Astrocyte (in vitro differentiated cells and primary cell): ENCODE measurements at regions not wholly inside any gene's neighbourhood (a gene's known extent, or its start where the extent isn't known, plus 50 kb on each side); places are given as distances from the start of the nearest gene placed in this dataset.

Experiments
- DNase-seq: peaks from one replicate; pipeline ENCODE4 v3.0.0-alpha.2; 2010; ENCODE audit warnings: low read depth
- FAIRE-seq: peaks from 2 replicates; lab custom pipeline; 2011; peaks lifted over from hg19 to GRCh38; lab: Jason Lieb, UNC
- H2AFZ ChIP-seq: 2 replicates; pipeline ENCODE4 v1.6.0; 2012; ENCODE audit warnings: low read depth, low read length, inconsistent platforms
- H3K27ac ChIP-seq: 2 replicates; pipeline ENCODE4 v1.5.1; 2011; ENCODE audit warnings: low read depth, low read length, inconsistent platforms
- H3K27me3 ChIP-seq: 2 replicates; pipeline ENCODE4 v1.6.0; 2011; ENCODE audit warnings: low read length, inconsistent platforms; ENCODE audit not compliant: insufficient read depth
- H3K36me3 ChIP-seq: 2 replicates; pipeline ENCODE4 v1.5.1; 2011; ENCODE audit warnings: low read length, inconsistent platforms; ENCODE audit not compliant: insufficient read depth
- H3K4me1 ChIP-seq: 2 replicates; pipeline ENCODE4 v1.5.1; 2011; ENCODE audit warnings: low read length, inconsistent platforms; ENCODE audit not compliant: insufficient read depth
- H3K4me2 ChIP-seq: 2 replicates; pipeline ENCODE4 v1.6.0; 2012; ENCODE audit warnings: low read length, inconsistent platforms
- H3K4me3 ChIP-seq: 2 replicates; pipeline ENCODE4 v1.5.1; 2011; ENCODE audit warnings: low read depth, mild to moderate bottlenecking, low read length, inconsistent platforms; ENCODE audit not compliant: insufficient read depth
- H3K79me2 ChIP-seq: 2 replicates; pipeline ENCODE4 v1.6.0; 2012; ENCODE audit warnings: mild to moderate bottlenecking, low read length, inconsistent platforms; ENCODE audit not compliant: insufficient read depth
- H3K9ac ChIP-seq: 2 replicates; pipeline ENCODE4 v1.6.0; 2012; ENCODE audit warnings: mild to moderate bottlenecking, low read length, inconsistent platforms
- H3K9me3 ChIP-seq: 2 replicates; pipeline ENCODE4 v1.5.1; 2012; ENCODE audit warnings: low read depth, mild to moderate bottlenecking, low read length, inconsistent platforms; ENCODE audit not compliant: insufficient read depth
- H4K20me1 ChIP-seq: 2 replicates; pipeline ENCODE4 v1.6.0; 2012; ENCODE audit warnings: low read length, inconsistent platforms; ENCODE audit not compliant: insufficient read depth
- H3K27ac Mint-ChIP-seq: one replicate; pipeline ENCODE4 v1.8.0; 2021; ENCODE audit warnings: mild to moderate bottlenecking, mixed read lengths; ENCODE audit not compliant: unreplicated experiment
- H3K27me3 Mint-ChIP-seq: one replicate; pipeline ENCODE4 v1.8.0; 2021; ENCODE audit warnings: low read depth, mixed read lengths; ENCODE audit not compliant: unreplicated experiment
- H3K36me3 Mint-ChIP-seq: one replicate; pipeline ENCODE4 v1.8.0; 2021; ENCODE audit warnings: low read depth, mixed read lengths; ENCODE audit not compliant: unreplicated experiment
- H3K4me1 Mint-ChIP-seq: one replicate; pipeline ENCODE4 v1.8.0; 2021; ENCODE audit warnings: low read depth, mixed read lengths; ENCODE audit not compliant: unreplicated experiment
- H3K4me3 Mint-ChIP-seq: one replicate; pipeline ENCODE4 v1.8.0; 2021; ENCODE audit warnings: mild to moderate bottlenecking, moderate library complexity, mixed read lengths; ENCODE audit not compliant: unreplicated experiment
- H3K9me3 Mint-ChIP-seq: one replicate; pipeline ENCODE4 v1.8.0; 2021; ENCODE audit warnings: mild to moderate bottlenecking, mixed read lengths; ENCODE audit not compliant: unreplicated experiment
- CTCF ChIP-seq: IDR thresholded peaks from 2 replicates; pipeline ENCODE4 v1.5.1; 2011; ENCODE audit warnings: low read depth, mild to moderate bottlenecking, inconsistent platforms, low read length, moderate library complexity; ENCODE audit not compliant: insufficient read depth
- EZH2 ChIP-seq: IDR thresholded peaks from 2 replicates; pipeline ENCODE4 v1.6.1; 2012; ENCODE audit warnings: mild to moderate bottlenecking, low read length, inconsistent platforms; ENCODE audit not compliant: insufficient read depth

- H3K27me3 Mint-ChIP-seq: peaks cover 24% of the 10 kb centered on the region
- H2AFZ ChIP-seq: no peak overlapping the region
These were observed 215.5 kb downstream of the RRAGC start for GRCh38 chr1:38644092-38644491.

GRCh38 chr1:38641661-38642060 is 217.9 kb downstream of the RRAGC start:
- H3K27ac Mint-ChIP-seq: no peak overlapping the region
- Histone ChIP-seq H2AFZ (no peak overlapping the region), H3K9me3 (peaks cover 2% of the 10 kb centered on the region), H3K36me3 (no peaks in the 10 kb centered on the region), H3K79me2 (no peaks in the 10 kb centered on the region), H3K4me1 (no peaks in the 10 kb centered on the region), H3K4me3 (no peak overlapping the region), H3K4me2 (no peak overlapping the region), H3K9ac (no peak overlapping the region), H4K20me1 (no peaks in the 10 kb centered on the region), H3K27ac (no peak overlapping the region), H3K27me3 (no peaks in the 10 kb centered on the region)
- H3K27me3 Mint-ChIP-seq: peaks cover 24% of the 10 kb centered on the region
- H3K9me3 Mint-ChIP-seq: peaks cover 4% of the 10 kb centered on the region
- FAIRE-seq: no peak
- TF ChIP-seq EZH2 (no peak), CTCF (no peak)
- H3K4me3 Mint-ChIP-seq: no peak overlapping the region
- no peaks in the 10 kb centered on the region for H3K4me1 Mint-ChIP-seq
- DNase-seq: no peak
- no peaks in the 10 kb centered on the region for H3K36me3 Mint-ChIP-seq

More at GRCh38 chr1:38644092-38644491, 215.5 kb downstream of the RRAGC start:
- no peak overlapping the region for H3K9ac ChIP-seq
- Mint-ChIP-seq H3K27ac (no peak overlapping the region), H3K4me3 (no peak overlapping the region), H3K9me3 (peaks cover 4% of the 10 kb centered on the region), H3K36me3 (no peaks in the 10 kb centered on the region), H3K4me1 (no peaks in the 10 kb centered on the region)
- peaks cover 2% of the 10 kb centered on the region for H3K9me3 ChIP-seq
- FAIRE-seq (no peak), DNase-seq (no peak)
- H3K4me3 ChIP-seq: no peak overlapping the region
- H3K4me2 ChIP-seq: no peak overlapping the region
- no peaks in the 10 kb centered on the region for H3K36me3 ChIP-seq
- H3K27me3 ChIP-seq: peaks cover 3% of the 10 kb centered on the region
- no peaks in the 10 kb centered on the region for H3K4me1 ChIP-seq
- no peaks in the 10 kb centered on the region for H4K20me1 ChIP-seq
- no peak overlapping the region for H3K27ac ChIP-seq
- TF ChIP-seq CTCF (no peak), EZH2 (no peak)
- no peaks in the 10 kb centered on the region for H3K79me2 ChIP-seq

DNA sequence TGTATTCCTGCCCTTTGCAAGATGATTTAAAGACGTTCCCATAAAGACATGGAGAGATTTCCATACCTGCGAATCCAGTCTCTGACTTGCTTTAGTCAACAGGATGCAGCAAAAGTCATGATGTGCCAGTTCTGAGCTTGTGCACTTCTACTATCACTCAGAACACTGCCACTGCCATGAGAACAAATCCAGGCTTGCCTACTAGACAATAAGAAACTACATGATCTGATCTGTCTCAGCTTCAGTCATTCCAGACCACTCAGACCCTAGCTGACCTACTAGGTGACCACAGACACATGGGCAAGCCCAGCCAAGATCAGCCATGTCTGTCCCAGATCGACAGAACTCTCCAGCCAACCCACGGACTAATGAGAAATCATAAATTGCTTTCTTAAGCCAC is 219.2 kb downstream of the RRAGC start:
- H2AFZ ChIP-seq: no peak overlapping the region
- Mint-ChIP-seq H3K27me3 (peaks cover 28% of the 10 kb centered on the region), H3K4me1 (no peaks in the 10 kb centered on the region), H3K9me3 (no peaks in the 10 kb centered on the region), H3K27ac (no peak overlapping the region), H3K4me3 (no peak overlapping the region), H3K36me3 (no peaks in the 10 kb centered on the region)
- H3K79me2 ChIP-seq: no peaks in the 10 kb centered on the region
- no peak overlapping the region for H3K9ac ChIP-seq
- H3K27ac ChIP-seq: no peak overlapping the region
- H3K4me2 ChIP-seq: no peak overlapping the region
- H3K36me3 ChIP-seq: no peaks in the 10 kb centered on the region
- H3K27me3 ChIP-seq: no peaks in the 10 kb centered on the region
- H3K4me1 ChIP-seq: no peaks in the 10 kb centered on the region
- no peak overlapping the region for H3K4me3 ChIP-seq
- FAIRE-seq (no peak), DNase-seq (no peak)
- H4K20me1 ChIP-seq: no peaks in the 10 kb centered on the region
- peaks cover 2% of the 10 kb centered on the region for H3K9me3 ChIP-seq
- TF ChIP-seq CTCF: no peak
